HUES6 (cell line): ENCODE measurements at regions not wholly inside any gene's neighbourhood (a gene's known extent, or its start where the extent isn't known, plus 50 kb on each side); places are given as distances from the start of the nearest gene placed in this dataset.

Experiments
- H3K27ac ChIP-seq: 2 replicates; pipeline ENCODE4 v1.7.0; 2013; ENCODE audit warnings: low read depth, mild to moderate bottlenecking, low read length, inconsistent platforms
- H3K27me3 ChIP-seq: 2 replicates; pipeline ENCODE4 v1.6.1; 2013; ENCODE audit warnings: low read length; ENCODE audit not compliant: control insufficient read depth, insufficient read depth
- H3K36me3 ChIP-seq: 2 replicates; pipeline ENCODE4 v1.6.1; 2013; ENCODE audit warnings: low read length; ENCODE audit not compliant: control insufficient read depth, insufficient read depth
- H3K4me1 ChIP-seq: 2 replicates; pipeline ENCODE4 v1.6.1; 2013; ENCODE audit warnings: low read length; ENCODE audit not compliant: control insufficient read depth, insufficient read depth
- H3K4me3 ChIP-seq: 2 replicates; pipeline ENCODE4 v1.5.1; 2013; ENCODE audit warnings: low read depth, low read length
- H3K9ac ChIP-seq: one replicate; pipeline ENCODE4 v1.6.1; 2013; ENCODE audit warnings: mild to moderate bottlenecking, low read length
- H3K9me3 ChIP-seq: 2 replicates; pipeline ENCODE4 v1.6.1; 2013; ENCODE audit warnings: low read depth, low read length; ENCODE audit not compliant: control insufficient read depth, insufficient read depth

GRCh38 chr14:42533476-42533875 lies 926.8 kb downstream of the LRFN5 start:
- no peak overlapping the region for H3K27ac ChIP-seq
- H3K27me3 ChIP-seq: no peaks in the 10 kb centered on the region
- H3K4me1 ChIP-seq: no peaks in the 10 kb centered on the region
- H3K9me3 ChIP-seq: no peaks in the 10 kb centered on the region
- no peak overlapping the region for H3K4me3 ChIP-seq
- H3K36me3 ChIP-seq: no peaks in the 10 kb centered on the region
- H3K9ac ChIP-seq: no peak overlapping the region

GRCh38 chr14:42532194-42532593 lies 925.5 kb downstream of the LRFN5 start:
- H3K27ac ChIP-seq: no peak overlapping the region
- no peak overlapping the region for H3K9ac ChIP-seq
- H3K36me3 ChIP-seq: no peaks in the 10 kb centered on the region
- no peaks in the 10 kb centered on the region for H3K4me1 ChIP-seq
- no peaks in the 10 kb centered on the region for H3K27me3 ChIP-seq
- no peaks in the 10 kb centered on the region for H3K9me3 ChIP-seq
- H3K4me3 ChIP-seq: no peak overlapping the region

- no peaks in the 10 kb centered on the region for H3K4me1 ChIP-seq
- no peak overlapping the region for H3K9ac ChIP-seq
Observed at GRCh38 chr14:42527141-42527540, 920.5 kb downstream of the LRFN5 start.

GRCh38 chr14:42523666-42524065 lies 917.0 kb downstream of the LRFN5 start:
- H3K27ac ChIP-seq: no peak overlapping the region
- no peaks in the 10 kb centered on the region for H3K9me3 ChIP-seq
- no peak overlapping the region for H3K9ac ChIP-seq
- no peaks in the 10 kb centered on the region for H3K4me1 ChIP-seq
- no peaks in the 10 kb centered on the region for H3K27me3 ChIP-seq
- H3K4me3 ChIP-seq: no peak overlapping the region
- H3K36me3 ChIP-seq: no peaks in the 10 kb centered on the region

More at GRCh38 chr14:42527141-42527540, 920.5 kb downstream of the LRFN5 start:
- no peaks in the 10 kb centered on the region for H3K36me3 ChIP-seq
- no peak overlapping the region for H3K4me3 ChIP-seq
- no peaks in the 10 kb centered on the region for H3K27me3 ChIP-seq
- no peaks in the 10 kb centered on the region for H3K9me3 ChIP-seq
- no peak overlapping the region for H3K27ac ChIP-seq

- H3K4me1 ChIP-seq: peaks cover 13% of the 10 kb centered on the region
- H3K27ac ChIP-seq: no peak overlapping the region
- no peaks in the 10 kb centered on the region for H3K9me3 ChIP-seq
- H3K9ac ChIP-seq: no peak overlapping the region
- no peaks in the 10 kb centered on the region for H3K27me3 ChIP-seq
- no peak overlapping the region for H3K4me3 ChIP-seq
- no peaks in the 10 kb centered on the region for H3K36me3 ChIP-seq
Observed at GRCh38 chr14:42517806-42518500, 911.3 kb downstream of the LRFN5 start.

GRCh38 chr14:42513837-42514236 lies 907.2 kb downstream of the LRFN5 start:
- H3K27ac ChIP-seq: peak overlapping the region; percentile 43; the same call in 1 of the 2 replicates
- 0 out of 2 replicates have a peak, but pooled peaks cover 3% of the 10 kb centered on the region for H3K9me3 ChIP-seq
- no peak overlapping the region for H3K4me3 ChIP-seq
- no peaks in the 10 kb centered on the region for H3K27me3 ChIP-seq
- no peaks in the 10 kb centered on the region for H3K36me3 ChIP-seq
- H3K9ac ChIP-seq: no peak overlapping the region
- peaks cover 13% of the 10 kb centered on the region for H3K4me1 ChIP-seq

GRCh38 chr14:42510071-42510470 lies 903.4 kb downstream of the LRFN5 start:
- Histone ChIP-seq H3K27me3 (no peaks in the 10 kb centered on the region), H3K4me1 (peaks cover 16% of the 10 kb centered on the region), H3K9me3 (0 out of 2 replicates have a peak, but pooled peaks cover 3% of the 10 kb centered on the region), H3K4me3 (no peak overlapping the region), H3K36me3 (no peaks in the 10 kb centered on the region), H3K9ac (no peak overlapping the region), H3K27ac (no peak overlapping the region)

- no peak overlapping the region for H3K9ac ChIP-seq
- no peaks in the 10 kb centered on the region for H3K36me3 ChIP-seq
- no peak overlapping the region for H3K27ac ChIP-seq
Observed at GRCh38 chr14:42508209-42508946, 901.7 kb downstream of the LRFN5 start.

GRCh38 chr14:42504433-42504832 lies 897.8 kb downstream of the LRFN5 start:
- Histone ChIP-seq H3K27ac (no peak overlapping the region), H3K4me3 (no peak overlapping the region), H3K4me1 (peaks cover 3% of the 10 kb centered on the region; the same call in 1 of the 2 replicates), H3K9me3 (0 out of 2 replicates have a peak, but pooled peaks cover under 1% of the 10 kb centered on the region), H3K27me3 (no peaks in the 10 kb centered on the region), H3K36me3 (no peaks in the 10 kb centered on the region), H3K9ac (no peak overlapping the region)

More at GRCh38 chr14:42508209-42508946, 901.7 kb downstream of the LRFN5 start:
- 0 out of 2 replicates have a peak, but pooled peaks cover 3% of the 10 kb centered on the region for H3K9me3 ChIP-seq
- H3K4me1 ChIP-seq: peaks cover 7% of the 10 kb centered on the region; the same call in 1 of the 2 replicates
- no peak overlapping the region for H3K4me3 ChIP-seq
- H3K27me3 ChIP-seq: no peaks in the 10 kb centered on the region

GRCh38 chr14:42499137-42499536 lies 892.5 kb downstream of the LRFN5 start:
- Histone ChIP-seq H3K4me3 (no peak overlapping the region), H3K9me3 (no peaks in the 10 kb centered on the region), H3K27me3 (no peaks in the 10 kb centered on the region), H3K4me1 (no peaks in the 10 kb centered on the region), H3K9ac (no peak overlapping the region), H3K36me3 (no peaks in the 10 kb centered on the region), H3K27ac (no peak overlapping the region)

- H3K27ac ChIP-seq: no peak overlapping the region
- no peak overlapping the region for H3K4me3 ChIP-seq
- H3K4me1 ChIP-seq: peaks cover 3% of the 10 kb centered on the region; the same call in 1 of the 2 replicates
- H3K9me3 ChIP-seq: no peaks in the 10 kb centered on the region
- H3K9ac ChIP-seq: no peak overlapping the region
- no peaks in the 10 kb centered on the region for H3K27me3 ChIP-seq
- H3K36me3 ChIP-seq: no peaks in the 10 kb centered on the region
Observed at GRCh38 chr14:42490536-42490935, 883.9 kb downstream of the LRFN5 start.
